Colonic mucosa (tissue), 4 donors: ENCODE measurements at regions not wholly inside any gene's neighbourhood (a gene's known extent, or its start where the extent isn't known, plus 50 kb on each side); places are given as distances from the start of the nearest gene placed in this dataset.

Experiments used
- DNase-seq: peaks from one replicate; pipeline ENCODE4 v3.0.0-alpha.2; 2020
- H3K27ac ChIP-seq: fragments of 200-600 bp; one replicate; pipeline ENCODE4 v1.8.0; 2021
- H3K27me3 ChIP-seq: fragments of 200-600 bp; one replicate; pipeline ENCODE4 v1.8.0; 2021
- H3K36me3 ChIP-seq: fragments of 200-600 bp; one replicate; pipeline ENCODE4 v1.8.0; 2021
- H3K4me1 ChIP-seq: fragments of 200-600 bp; one replicate; pipeline ENCODE4 v1.8.0; 2021; ENCODE audit warnings: mild to moderate bottlenecking
- H3K4me3 ChIP-seq: fragments of 200-600 bp; one replicate; pipeline ENCODE4 v1.8.0; 2021
- H3K9ac ChIP-seq, 2 donors: one replicate each; pipeline ENCODE4 v1.7.0; 2013; ENCODE audit warnings: control low read depth in 2 of 2, low read depth in 2 of 2, low read length in 2 of 2
- H3K9me3 ChIP-seq: fragments of 200-600 bp; one replicate; pipeline ENCODE4 v1.8.0; 2021
- intact Hi-C: fragments of 100-400 bp; cut with DNase I; formaldehyde crosslinking; loops from one replicate; pipeline ENCODE4 v1.14.1; 2022
- TF ChIP-seq, protein P1 (sequence below): fragments of 200-600 bp; IDR thresholded peaks from one replicate; pipeline ENCODE4 v1.8.0; 2022; ENCODE audit warnings: antibody characterized with exemption, mild to moderate bottlenecking
- donor health status: healthy.
- donor health status: DM: no; HTN: no; CAD: no.
- donor health status: DM: no; HTN: no; CAD: no.

DNA sequence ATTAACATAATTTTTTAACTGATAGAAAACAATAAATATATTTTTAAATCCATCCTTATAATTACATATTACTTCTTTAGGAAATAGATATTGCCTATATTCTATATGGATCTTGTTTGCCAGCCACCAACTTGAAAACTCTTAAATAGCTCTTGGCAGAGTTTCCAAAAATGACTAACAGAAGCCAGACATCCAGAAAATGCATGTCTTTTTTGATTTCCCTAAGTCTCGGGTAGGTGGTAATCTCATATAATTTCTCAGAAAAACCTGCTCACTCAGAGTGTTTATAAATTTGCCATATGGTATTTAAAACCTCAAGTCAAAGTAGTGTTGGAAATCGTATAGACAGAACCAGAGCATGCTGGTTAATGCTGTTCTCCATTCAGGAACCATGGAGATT is 360.4 kb upstream of the FOXG1 start:
- no peaks in the 10 kb centered on the region for H3K27me3 ChIP-seq
- no peak overlapping the region for H3K9ac ChIP-seq
- H3K36me3 ChIP-seq, result no peaks in the 10 kb centered on the region
- TF ChIP-seq, protein P1, sequence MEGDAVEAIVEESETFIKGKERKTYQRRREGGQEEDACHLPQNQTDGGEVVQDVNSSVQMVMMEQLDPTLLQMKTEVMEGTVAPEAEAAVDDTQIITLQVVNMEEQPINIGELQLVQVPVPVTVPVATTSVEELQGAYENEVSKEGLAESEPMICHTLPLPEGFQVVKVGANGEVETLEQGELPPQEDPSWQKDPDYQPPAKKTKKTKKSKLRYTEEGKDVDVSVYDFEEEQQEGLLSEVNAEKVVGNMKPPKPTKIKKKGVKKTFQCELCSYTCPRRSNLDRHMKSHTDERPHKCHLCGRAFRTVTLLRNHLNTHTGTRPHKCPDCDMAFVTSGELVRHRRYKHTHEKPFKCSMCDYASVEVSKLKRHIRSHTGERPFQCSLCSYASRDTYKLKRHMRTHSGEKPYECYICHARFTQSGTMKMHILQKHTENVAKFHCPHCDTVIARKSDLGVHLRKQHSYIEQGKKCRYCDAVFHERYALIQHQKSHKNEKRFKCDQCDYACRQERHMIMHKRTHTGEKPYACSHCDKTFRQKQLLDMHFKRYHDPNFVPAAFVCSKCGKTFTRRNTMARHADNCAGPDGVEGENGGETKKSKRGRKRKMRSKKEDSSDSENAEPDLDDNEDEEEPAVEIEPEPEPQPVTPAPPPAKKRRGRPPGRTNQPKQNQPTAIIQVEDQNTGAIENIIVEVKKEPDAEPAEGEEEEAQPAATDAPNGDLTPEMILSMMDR, result no peak
- DNase-seq, result no peak
- H3K4me3 ChIP-seq, result no peak overlapping the region
- H3K9me3 ChIP-seq, result no peaks in the 10 kb centered on the region
- intact Hi-C loops, result no loop called here
- no peak overlapping the region for H3K27ac ChIP-seq
- H3K4me1 ChIP-seq, result no peaks in the 10 kb centered on the region

DNA sequence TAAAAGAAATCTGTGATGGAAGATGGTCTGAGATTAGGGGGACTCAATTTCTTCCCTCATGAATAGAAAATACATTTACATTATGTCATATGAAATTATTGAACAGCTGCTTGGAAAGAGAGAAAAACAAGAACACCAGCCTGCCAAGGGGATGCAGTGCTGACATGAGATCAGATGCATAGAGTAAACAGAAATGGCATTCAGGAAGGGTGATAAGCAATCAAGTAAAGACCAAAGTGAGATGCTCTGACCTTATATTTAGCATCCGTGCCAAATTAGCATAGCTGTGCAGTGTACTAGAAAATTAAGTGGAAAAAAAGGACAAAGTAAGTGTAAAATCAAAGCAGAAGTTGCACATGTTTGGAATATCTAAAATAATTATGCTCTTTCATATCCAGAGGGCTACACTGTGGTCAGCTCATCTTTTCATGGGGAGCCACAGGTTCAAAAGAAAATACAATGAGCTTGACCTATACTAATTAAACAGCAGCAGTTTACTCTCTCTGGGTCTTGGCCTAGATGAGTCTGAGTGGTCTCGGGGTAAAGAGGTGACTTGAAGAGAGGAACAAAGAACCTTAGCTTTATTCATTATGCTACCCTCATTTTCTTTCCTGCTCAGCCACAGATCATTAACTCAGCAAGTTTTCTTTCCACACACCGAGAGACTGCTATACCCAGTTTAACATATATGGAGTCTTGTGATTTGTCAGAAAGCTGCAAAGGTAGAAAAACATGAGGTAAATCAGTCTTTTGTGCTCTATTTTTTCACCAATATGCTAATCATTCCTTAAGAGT is 359.4 kb upstream of the FOXG1 start:
- Histone ChIP-seq H3K4me1 (no peaks in the 10 kb centered on the region), H3K27me3 (no peaks in the 10 kb centered on the region), H3K9ac (no peak overlapping the region), H3K4me3 (no peak overlapping the region), H3K36me3 (no peaks in the 10 kb centered on the region), H3K27ac (no peak overlapping the region), H3K9me3 (no peaks in the 10 kb centered on the region)
- no peak for DNase-seq
- TF ChIP-seq, protein P1, result no peak
- intact Hi-C loops, result no loop called here

DNA sequence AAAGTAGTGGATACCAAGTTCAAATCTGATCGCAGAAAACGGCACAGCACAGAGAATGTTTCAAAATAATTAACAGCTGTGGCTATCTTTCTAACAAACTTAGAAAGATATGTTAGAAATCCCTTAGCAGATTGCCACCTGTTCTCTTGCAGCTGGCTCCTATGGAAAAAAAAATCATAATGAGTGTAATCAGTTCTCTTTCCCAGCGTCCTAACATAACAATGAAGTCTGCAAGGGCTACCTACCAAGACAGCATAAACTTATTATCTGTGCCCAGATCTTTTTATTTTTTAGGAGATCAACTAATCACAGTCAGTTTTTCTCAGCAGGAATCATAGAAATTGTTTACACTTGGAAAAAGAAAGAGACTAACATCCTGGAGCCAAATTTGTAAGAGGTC is 358.6 kb upstream of the FOXG1 start:
- no peak for DNase-seq
- H3K9me3 ChIP-seq, result no peaks in the 10 kb centered on the region
- no peak overlapping the region for H3K9ac ChIP-seq
- H3K27ac ChIP-seq, result no peak overlapping the region
- H3K36me3 ChIP-seq, result no peaks in the 10 kb centered on the region
- no peaks in the 10 kb centered on the region for H3K4me1 ChIP-seq
- H3K4me3 ChIP-seq, result no peak overlapping the region
- H3K27me3 ChIP-seq, result no peaks in the 10 kb centered on the region
- TF ChIP-seq, protein P1, result no peak
- intact Hi-C loops, result no loop called here

DNA sequence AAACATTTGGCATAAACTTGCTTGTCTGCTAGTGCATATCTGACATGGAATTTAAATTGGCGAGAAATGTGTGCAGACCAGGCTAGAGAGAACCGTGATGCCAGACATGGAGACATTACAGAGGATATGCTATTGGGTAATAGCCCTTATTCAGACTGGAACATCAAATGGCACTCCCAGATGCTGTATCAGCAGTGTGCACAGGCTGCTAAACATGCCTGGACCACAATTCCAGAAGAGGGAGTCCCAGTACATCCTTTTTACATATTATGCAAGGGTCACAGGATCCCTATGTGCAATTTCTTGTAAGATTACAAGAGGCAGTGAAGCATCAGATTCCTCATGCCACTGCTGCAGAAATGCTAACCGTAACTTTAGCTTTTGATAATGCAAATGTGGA is 354.5 kb upstream of the FOXG1 start:
- H3K27me3 ChIP-seq, result no peaks in the 10 kb centered on the region
- TF ChIP-seq, protein P1, result no peak
- intact Hi-C loops, result no loop called here

DNA sequence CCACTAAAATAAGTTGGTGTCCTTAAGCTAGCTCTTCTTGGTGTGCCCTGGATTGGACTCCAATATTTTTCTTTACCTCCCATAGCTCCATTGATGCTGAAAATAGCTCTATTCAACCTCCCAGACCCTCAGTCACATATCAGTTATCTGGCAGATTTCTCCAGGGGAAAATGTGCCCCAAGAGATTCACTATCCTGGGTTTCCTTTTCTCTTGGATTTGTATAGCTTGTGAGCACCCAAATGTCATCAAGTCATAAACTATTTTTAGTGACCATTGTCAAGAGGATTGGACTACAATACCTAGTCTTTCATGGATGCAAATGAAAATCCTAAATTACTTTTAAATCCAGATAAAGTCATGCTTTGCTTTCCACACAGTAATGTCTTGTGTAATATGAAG is 339.6 kb upstream of the FOXG1 start:
- no peaks in the 10 kb centered on the region for H3K9me3 ChIP-seq
- intact Hi-C loops, result no loop called here
- no peaks in the 10 kb centered on the region for H3K36me3 ChIP-seq
- TF ChIP-seq, protein P1, result no peak
- H3K4me3 ChIP-seq, result no peak overlapping the region
- no peak for DNase-seq
- no peak overlapping the region for H3K9ac ChIP-seq
- H3K27ac ChIP-seq, result no peak overlapping the region
- no peaks in the 10 kb centered on the region for H3K4me1 ChIP-seq
- no peaks in the 10 kb centered on the region for H3K27me3 ChIP-seq

More for the DNA sequence above, 354.5 kb upstream of the FOXG1 start:
- H3K4me3 ChIP-seq, result no peak overlapping the region
- H3K36me3 ChIP-seq, result no peaks in the 10 kb centered on the region
- H3K27ac ChIP-seq, result no peak overlapping the region
- no peak for DNase-seq
- H3K9ac ChIP-seq, result no peak overlapping the region
- H3K4me1 ChIP-seq, result no peaks in the 10 kb centered on the region
- H3K9me3 ChIP-seq, result no peaks in the 10 kb centered on the region
